IMR-90 (cell line): ENCODE measurements at regions not wholly inside any gene's neighbourhood (a gene's known extent, or its start where the extent isn't known, plus 50 kb on each side); places are given as distances from the start of the nearest gene placed in this dataset.
A peak's percentile ranks its signal among the peaks of the same experiment; 100 is the strongest.

Experiments
- ATAC-seq: fragments of 200-7000 bp; cut with Tn5 transposase; 2 replicates; pipeline ENCODE4 v1.9.1; 2020; ENCODE audit warnings: low read depth, mild to moderate bottlenecking, moderate library complexity
- BruUV-seq: library from RNA; stranded (reverse); fragments of 400-500 nt; replicated peaks from 2 replicates; lab custom pipeline; 2021; lab: Mats Ljungman, UMichigan
- CTCF ChIA-PET: fragments of 300-600 bp; formaldehyde crosslinking; extraction: SDS; loops from one replicate; lab custom pipeline; 2021; ENCODE audit warnings: antibody characterized with exemption; lab: Yijun Ruan, JAX
- POLR2A ChIA-PET: fragments of 300-600 bp; sonication (Branson Sonifier 250); formaldehyde crosslinking; loops from one replicate; lab custom pipeline; 2022; ENCODE audit warnings: antibody characterized with exemption; ENCODE audit not compliant: unreplicated experiment; lab: Charles Lee
- DNase-seq: peaks from one replicate; pipeline ENCODE4 v3.0.0; 2013
- H2AFZ ChIP-seq: replicated peaks from 2 replicates; pipeline ENCODE3; 2013; ENCODE audit warnings: low read length, mild to moderate bottlenecking; ENCODE audit not compliant: poor library complexity
- H2AK5ac ChIP-seq: 2 replicates; pipeline ENCODE4 v1.6.1; 2013; ENCODE audit warnings: low read depth, low read length, inconsistent platforms
- H2AK9ac ChIP-seq: replicated peaks from 2 replicates; pipeline ENCODE3; 2013; ENCODE audit warnings: mild to moderate bottlenecking, low read depth, low read length, moderate library complexity; ENCODE audit not compliant: poor library complexity
- H2BK120ac ChIP-seq: 2 replicates; pipeline ENCODE4 v1.6.1; 2013; ENCODE audit warnings: low read depth, low read length, inconsistent platforms
- H2BK15ac ChIP-seq: 3 replicates; pipeline ENCODE4 v1.6.1; 2013; ENCODE audit warnings: low read depth, low read length, inconsistent platforms
- H2BK20ac ChIP-seq: 2 replicates; pipeline ENCODE4 v1.6.1; 2013; ENCODE audit warnings: low read depth, mild to moderate bottlenecking, inconsistent platforms, low read length, moderate library complexity
- H2BK5ac ChIP-seq: 2 replicates; pipeline ENCODE4 v1.6.1; 2013; ENCODE audit warnings: mild to moderate bottlenecking, low read depth, low read length, inconsistent platforms; ENCODE audit not compliant: poor library complexity, severe bottlenecking
- H3K14ac ChIP-seq: replicated peaks from 2 replicates; pipeline ENCODE4 v1.6.1; 2013; ENCODE audit warnings: low read depth, low read length, inconsistent platforms
- H3K18ac ChIP-seq: 2 replicates; pipeline ENCODE4 v1.6.1; 2013; ENCODE audit warnings: low read depth, low read length, control low read depth
- H3K23ac ChIP-seq: 2 replicates; pipeline ENCODE4 v1.6.1; 2013; ENCODE audit warnings: low read depth, low read length, inconsistent platforms
- H3K27ac ChIP-seq: 2 replicates; pipeline ENCODE4 v1.5.1; 2013; ENCODE audit warnings: mild to moderate bottlenecking, control low read depth, low read length; ENCODE audit not compliant: insufficient read depth
- H3K27me3 ChIP-seq: 2 replicates; pipeline ENCODE4 v1.6.1; 2013; ENCODE audit warnings: low read length; ENCODE audit not compliant: control insufficient read depth, insufficient read depth
- H3K36me3 ChIP-seq: 2 replicates; pipeline ENCODE4 v1.6.1; 2013; ENCODE audit warnings: low read length, mixed read lengths; ENCODE audit not compliant: control insufficient read depth, insufficient read depth
- H3K4ac ChIP-seq: 2 replicates; pipeline ENCODE4 v1.6.1; 2013; ENCODE audit warnings: low read depth, low read length, inconsistent platforms
- H3K4me1 ChIP-seq: 2 replicates; pipeline ENCODE4 v1.6.1; 2013; ENCODE audit warnings: low read length, mixed read lengths; ENCODE audit not compliant: control insufficient read depth, insufficient read depth
- H3K4me2 ChIP-seq: 2 replicates; pipeline ENCODE4 v1.6.1; 2013; ENCODE audit warnings: low read depth, mild to moderate bottlenecking, control low read depth, low read length, moderate library complexity
- H3K4me3 ChIP-seq: 2 replicates; pipeline ENCODE4 v1.5.1; 2013; ENCODE audit warnings: low read depth, mild to moderate bottlenecking, control low read depth, low read length, moderate library complexity; ENCODE audit not compliant: insufficient read depth
- H3K56ac ChIP-seq: 2 replicates; pipeline ENCODE4 v1.6.1; 2013; ENCODE audit warnings: low read length, inconsistent platforms; ENCODE audit not compliant: insufficient read depth; ENCODE audit errors: extremely low read depth
- H3K79me1 ChIP-seq, 2 experiments: 2 replicates each; pipeline ENCODE4 v1.6.1; 2013; ENCODE audit warnings: low read length in 2 of 2, inconsistent platforms in 1 of 2, low read depth in 1 of 2
- H3K9ac ChIP-seq: 2 replicates; pipeline ENCODE4 v1.6.1; 2013; ENCODE audit warnings: low read depth, low read length, control low read depth
- H3K9me1 ChIP-seq: 2 replicates; pipeline ENCODE4 v1.6.1; 2013; ENCODE audit warnings: low read length, inconsistent platforms; ENCODE audit not compliant: insufficient read depth
- H3K9me3 ChIP-seq: 2 replicates; pipeline ENCODE4 v1.6.1; 2013; ENCODE audit warnings: low read length; ENCODE audit not compliant: control insufficient read depth, insufficient read depth
- H4K20me1 ChIP-seq: 2 replicates; pipeline ENCODE4 v1.6.1; 2013; ENCODE audit warnings: low read length, inconsistent platforms; ENCODE audit not compliant: insufficient read depth
- H4K5ac ChIP-seq: 2 replicates; pipeline ENCODE4 v1.6.1; 2013; ENCODE audit warnings: mild to moderate bottlenecking, low read depth, low read length, control low read depth
- H4K8ac ChIP-seq, 2 experiments: 2 replicates each; pipeline ENCODE4 v1.6.1; 2013; ENCODE audit warnings: low read depth in 2 of 2, low read length in 2 of 2, control low read depth in 1 of 2, inconsistent platforms in 1 of 2
- H4K91ac ChIP-seq: 2 replicates; pipeline ENCODE4 v1.6.1; 2013; ENCODE audit warnings: low read depth, low read length, inconsistent platforms; ENCODE audit not compliant: insufficient read depth
- BHLHE40 ChIP-seq: fragments of 150-350 bp; IDR thresholded peaks from 2 replicates; pipeline ENCODE4 v1.6.1; 2016; ENCODE audit warnings: mild to moderate bottlenecking, low read depth, low read length
- CEBPB ChIP-seq: IDR thresholded peaks from 2 replicates; pipeline ENCODE4 v1.6.1; 2012; ENCODE audit warnings: low read depth, low read length, improper control_type of control experiment
- CHD1 ChIP-seq: IDR thresholded peaks from 2 replicates; pipeline ENCODE4 v1.6.1; 2012; ENCODE audit warnings: low read depth, low read length, improper control_type of control experiment
- CTCF ChIP-seq: conservative IDR thresholded peaks from 2 replicates; pipeline ENCODE4 v1.5.1; 2012; ENCODE audit warnings: mild to moderate bottlenecking, low read depth, low read length, improper control_type of control experiment
- ELK1 ChIP-seq: fragments of 150-350 bp; IDR thresholded peaks from 2 replicates; pipeline ENCODE4 v1.6.1; 2016; ENCODE audit warnings: low read depth, mild to moderate bottlenecking, low read length, moderate library complexity, borderline replicate concordance
- FOS ChIP-seq: fragments of 150-350 bp; IDR thresholded peaks from 2 replicates; pipeline ENCODE4 v1.6.1; 2016; ENCODE audit warnings: low read depth, low read length
- MAFK ChIP-seq: IDR thresholded peaks from 2 replicates; pipeline ENCODE4 v1.6.1; 2012; ENCODE audit warnings: low read depth, low read length, improper control_type of control experiment
- MAZ ChIP-seq: IDR thresholded peaks from 2 replicates; pipeline ENCODE4 v1.6.1; 2012; ENCODE audit warnings: low read depth, mild to moderate bottlenecking, low read length, improper control_type of control experiment, moderate library complexity, borderline replicate concordance
- MXI1 ChIP-seq: IDR thresholded peaks from 2 replicates; pipeline ENCODE4 v1.6.1; 2012; ENCODE audit warnings: low read depth, mild to moderate bottlenecking, low read length, moderate library complexity, borderline replicate concordance
- NFE2L2 ChIP-seq: fragments of 150-350 bp; IDR thresholded peaks from 2 replicates; pipeline ENCODE4 v1.6.1; 2016; ENCODE audit warnings: low read depth, mild to moderate bottlenecking, low read length
- POLR2A ChIP-seq: IDR thresholded peaks from 2 replicates; pipeline ENCODE4 v1.6.1; 2012; ENCODE audit warnings: mild to moderate bottlenecking, low read depth, low read length
- RAD21 ChIP-seq: IDR thresholded peaks from 2 replicates; pipeline ENCODE4 v1.6.1; 2012; ENCODE audit warnings: low read length, improper control_type of control experiment
- RCOR1 ChIP-seq: IDR thresholded peaks from 2 replicates; pipeline ENCODE4 v1.6.1; 2012; ENCODE audit warnings: mild to moderate bottlenecking, low read length, improper control_type of control experiment; ENCODE audit not compliant: insufficient replicate concordance
- RFX5 ChIP-seq: IDR thresholded peaks from 2 replicates; pipeline ENCODE4 v1.8.0; 2012; ENCODE audit warnings: low read depth, mild to moderate bottlenecking, low read length, moderate library complexity
- SMC3 ChIP-seq: fragments of 150-350 bp; IDR thresholded peaks from 2 replicates; pipeline ENCODE4 v1.6.1; 2016; ENCODE audit warnings: low read depth, mild to moderate bottlenecking, antibody characterized with exemption, low read length, moderate library complexity
- USF2 ChIP-seq: fragments of 150-350 bp; IDR thresholded peaks from 2 replicates; pipeline ENCODE4 v1.6.1; 2017; ENCODE audit warnings: mild to moderate bottlenecking, antibody characterized with exemption, low read length, low read depth
- WGBS, 2 experiments: methylation state at CpG; one replicate each; pipeline versions ENCODE4 v1.1.5 to v1.1.7; 2013; ENCODE audit warnings: missing lambda C conversion rate in 2 of 2; ENCODE audit not compliant: insufficient read length in 1 of 2; ENCODE audit errors: extremely low coverage in 2 of 2; 5-methylcytosine and 5-hydroxymethylcytosine counted together
- dilution Hi-C: fragments of 300-500 bp; cut with HindIII; formaldehyde crosslinking; loops from one replicate; pipeline ENCODE4 v1.14.3; 2018; ENCODE audit warnings: low sequenced_read_pairs; ENCODE audit not compliant: unreplicated experiment
- in situ Hi-C: fragments of 300-500 bp; cut with MboI; formaldehyde crosslinking; loops from 3 replicates; pipeline ENCODE4 v1.14.3; 2019; ENCODE audit warnings: low sequenced_read_pairs, inconsistent platforms, mixed read lengths
- intact Hi-C: fragments of 100-400 bp; cut with micrococcal nuclease; formaldehyde crosslinking; loops from 2 replicates; pipeline ENCODE4 v1.10.0; 2022

- intact Hi-C loops (loop anchor here (10.0 kb wide), 1 partner anchor 358 kb away; no protein-coding TSS in a partner anchor), dilution Hi-C loops (no loop called here), in situ Hi-C loops (loop anchor here (5.0 kb wide), 1 partner anchor 145 kb away; no protein-coding TSS in a partner anchor)
- peak overlapping the region; percentile 67; the same call in 1 of the 2 replicates for H2BK20ac ChIP-seq
- no peak overlapping the region for H3K23ac ChIP-seq
- DNase-seq (peak; percentile 30), ATAC-seq (no peak)
- peaks cover 3% of the 10 kb centered on the region; the same call in 1 of the 2 replicates for H3K9me1 ChIP-seq
- no peak overlapping the region; the same call in 1 of the 2 replicates for H3K14ac ChIP-seq
- CTCF ChIA-PET, result no interaction called here
- peak overlapping the region; percentile 66 for H2BK120ac ChIP-seq
- H2BK5ac ChIP-seq, result no peak overlapping the region
- H4K5ac ChIP-seq, result 0 out of 2 replicates have a peak overlapping the region, but pooled peaks have one; percentile 22
- no peak overlapping the region; the same call in 2 of the 3 replicates for H2BK15ac ChIP-seq
- no peaks in the 10 kb centered on the region for H3K27me3 ChIP-seq
- H3K27ac ChIP-seq, result no peak overlapping the region
- peak overlapping the region; percentile 56; the same call in 1 of the 2 replicates for H2AK5ac ChIP-seq
- 100% methylated on average over 1 of the region's 6 CpGs; no CpG with 5 or more reads in 1 of the 2 experiments for WGBS, 2 experiments
- H3K4me1 ChIP-seq, result peaks cover 7% of the 10 kb centered on the region; the same call in 1 of the 2 replicates
- TF ChIP-seq FOS (no peak), CTCF (no peak), MXI1 (no peak), ELK1 (no peak), NFE2L2 (no peak), MAZ (no peak), USF2 (no peak), BHLHE40 (no peak), RFX5 (no peak), POLR2A (no peak), CHD1 (no peak), RCOR1 (no peak), MAFK (no peak), RAD21 (no peak), CEBPB (no peak), SMC3 (no peak)
- peak overlapping the region; percentile 18 to 59; a peak in 1 of 4 replicates for H4K8ac ChIP-seq
- H3K9me3 ChIP-seq, result no peaks in the 10 kb centered on the region
- H3K18ac ChIP-seq, result no peak overlapping the region
- H4K20me1 ChIP-seq, result no peaks in the 10 kb centered on the region
- H2AK9ac ChIP-seq, result no peak overlapping the region
- no peaks in the 10 kb centered on the region for H3K36me3 ChIP-seq
- BruUV-seq, result no TSS peak
- H3K9ac ChIP-seq, result no peak overlapping the region
- no peak overlapping the region for H2AFZ ChIP-seq
- POLR2A ChIA-PET, result interaction anchor here (0.5 kb wide), 1 partner anchor 1178 kb away, joined by 14 read pairs; no protein-coding TSS in a partner anchor
- no peak overlapping the region for H4K91ac ChIP-seq
- H3K56ac ChIP-seq, result no peak overlapping the region
- no peak overlapping the region for H3K4me3 ChIP-seq
- H3K79me1 ChIP-seq, result peaks cover 8 to 27% of the 10 kb centered on the region in 2 experiments
- peak overlapping the region; percentile 71 for H3K4ac ChIP-seq
- no peak overlapping the region for H3K4me2 ChIP-seq
Measured at GRCh38 chr13:107217251-107217650, 649.3 kb upstream of the ARGLU1 start.
